Mesenchymal stem cell (in vitro differentiated cells and primary cell): ENCODE measurements at regions not wholly inside any gene's neighbourhood (a gene's known extent, or its start where the extent isn't known, plus 50 kb on each side); places are given as distances from the start of the nearest gene placed in this dataset.

ENCODE experiments used
- DNase-seq: peaks from one replicate; pipeline ENCODE4 v3.0.0-alpha.2; 2013
- H2AFZ ChIP-seq: one replicate; pipeline ENCODE4 v1.6.1; 2013; ENCODE audit warnings: low read depth, mild to moderate bottlenecking, control low read depth, inconsistent platforms, low read length, moderate library complexity
- H2AK5ac ChIP-seq: 2 replicates; pipeline ENCODE4 v1.6.1; 2013; ENCODE audit warnings: low read length, moderate library complexity, mild to moderate bottlenecking, inconsistent platforms; ENCODE audit not compliant: severe bottlenecking
- H2BK120ac ChIP-seq: one replicate; pipeline ENCODE4 v1.6.1; 2013; ENCODE audit warnings: low read depth, mild to moderate bottlenecking, inconsistent platforms, low read length, moderate library complexity
- H2BK12ac ChIP-seq, 2 experiments: one replicate each; pipeline ENCODE4 v1.6.1; 2013; ENCODE audit warnings: inconsistent platforms in 2 of 2, low read length in 2 of 2, mild to moderate bottlenecking in 2 of 2, moderate library complexity in 2 of 2, control low read depth in 1 of 2
- H2BK15ac ChIP-seq: one replicate; pipeline ENCODE4 v1.6.1; 2013; ENCODE audit warnings: mild to moderate bottlenecking, low read depth, inconsistent platforms; ENCODE audit not compliant: poor library complexity, severe bottlenecking
- H2BK5ac ChIP-seq: 2 replicates; pipeline ENCODE4 v1.6.1; 2013; ENCODE audit warnings: low read depth, mild to moderate bottlenecking, low read length, control low read depth, inconsistent platforms; ENCODE audit not compliant: poor library complexity, severe bottlenecking
- H3K14ac ChIP-seq, 2 experiments: one replicate each; pipeline ENCODE4 v1.6.1; 2013; ENCODE audit warnings: inconsistent platforms in 2 of 2, low read length in 2 of 2, control low read depth in 1 of 2, mild to moderate bottlenecking in 1 of 2, moderate library complexity in 1 of 2
- H3K18ac ChIP-seq, 2 experiments: one replicate each; pipeline ENCODE4 v1.6.1; 2013; ENCODE audit warnings: inconsistent platforms in 2 of 2, low read length in 2 of 2, control low read depth in 1 of 2, low read depth in 1 of 2, mild to moderate bottlenecking in 1 of 2
- H3K23ac ChIP-seq, 2 experiments: one replicate each; pipeline ENCODE4 v1.6.1; 2013; ENCODE audit warnings: inconsistent platforms in 2 of 2, low read length in 2 of 2, mild to moderate bottlenecking in 2 of 2, moderate library complexity in 2 of 2, control low read depth in 1 of 2
- H3K27ac ChIP-seq: 2 replicates; pipeline ENCODE4 v1.5.1; 2013; ENCODE audit warnings: mild to moderate bottlenecking, moderate library complexity, low read length, control low read depth, inconsistent platforms; ENCODE audit not compliant: poor library complexity, severe bottlenecking
- H3K27me3 ChIP-seq, 2 experiments: 2 replicates each; pipeline versions ENCODE4 v1.6.1 to v1.7.0; 2013; ENCODE audit warnings: low read length in 2 of 2, mild to moderate bottlenecking in 2 of 2, moderate library complexity in 2 of 2, control low read depth in 1 of 2, inconsistent platforms in 1 of 2; ENCODE audit not compliant: control insufficient read depth in 1 of 2, insufficient read depth in 1 of 2
- H3K36me3 ChIP-seq, 2 experiments: 2 replicates each; pipeline versions ENCODE4 v1.6.1 to v1.7.0; 2013; ENCODE audit warnings: low read length in 2 of 2, control low read depth in 1 of 2, inconsistent platforms in 1 of 2, low read depth in 1 of 2, mild to moderate bottlenecking in 1 of 2; ENCODE audit not compliant: insufficient read depth in 2 of 2, control insufficient read depth in 1 of 2
- H3K4ac ChIP-seq, 2 experiments: one replicate each; pipeline ENCODE4 v1.6.1; 2013; ENCODE audit warnings: inconsistent platforms in 2 of 2, low read length in 2 of 2, mild to moderate bottlenecking in 2 of 2, moderate library complexity in 2 of 2, control low read depth in 1 of 2, low read depth in 1 of 2
- H3K4me1 ChIP-seq: 2 replicates; pipeline ENCODE4 v1.6.1; 2013; ENCODE audit warnings: low read depth, low read length, control low read depth; ENCODE audit not compliant: control insufficient read depth, insufficient read depth
- H3K4me2 ChIP-seq: 2 replicates; pipeline ENCODE4 v1.6.1; 2013; ENCODE audit warnings: low read length, mild to moderate bottlenecking, inconsistent platforms; ENCODE audit not compliant: poor library complexity, severe bottlenecking
- H3K4me3 ChIP-seq, 2 experiments: 2 replicates each; pipeline versions ENCODE4 v1.5.1 to v1.7.0; 2013; ENCODE audit warnings: low read length in 2 of 2, mild to moderate bottlenecking in 2 of 2, control low read depth in 1 of 2, low read depth in 1 of 2; ENCODE audit not compliant: insufficient read depth in 1 of 2
- H3K79me1 ChIP-seq: replicated peaks from 2 replicates; pipeline ENCODE4 v1.6.1; 2013; ENCODE audit warnings: mild to moderate bottlenecking, control low read depth, low read length, inconsistent platforms; ENCODE audit not compliant: poor library complexity, severe bottlenecking
- H3K9ac ChIP-seq: 2 replicates; pipeline ENCODE4 v1.7.0; 2013; ENCODE audit warnings: mild to moderate bottlenecking, low read length, moderate library complexity
- H3K9me3 ChIP-seq: 2 replicates; pipeline ENCODE4 v1.7.0; 2013; ENCODE audit warnings: mild to moderate bottlenecking, low read length; ENCODE audit not compliant: control insufficient read depth
- H4K8ac ChIP-seq: one replicate; pipeline ENCODE4 v1.6.1; 2013; ENCODE audit warnings: inconsistent platforms, mild to moderate bottlenecking, low read length, moderate library complexity
- H4K91ac ChIP-seq: one replicate; pipeline ENCODE4 v1.6.1; 2013; ENCODE audit warnings: mild to moderate bottlenecking, low read length, inconsistent platforms
- WGBS: methylation state at CpG from one replicate; pipeline ENCODE4 v1.1.7; 2013; ENCODE audit warnings: mixed read lengths; 5-methylcytosine and 5-hydroxymethylcytosine counted together

DNA sequence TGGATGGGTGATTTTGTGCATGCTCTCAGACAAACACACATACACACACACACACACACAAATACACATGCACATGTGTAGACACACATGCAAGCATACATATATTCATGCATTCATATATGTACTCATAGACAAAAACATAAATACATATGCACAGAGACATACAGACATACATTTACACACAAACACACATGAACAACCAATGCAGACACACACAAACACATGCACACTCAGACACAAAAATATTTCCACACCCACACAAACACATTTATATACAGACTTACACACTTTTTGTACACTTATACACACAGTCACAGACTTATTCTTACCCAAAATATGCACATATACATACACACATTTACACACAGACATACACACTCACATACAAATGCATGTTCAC is 94.9 kb upstream of the NKX2-2 start:
- no peak overlapping the region for H2BK12ac ChIP-seq

GRCh38 chr20:21607971-21608725 is 94.3 kb upstream of the NKX2-2 start:
- no peaks in the 10 kb centered on the region for H3K79me1 ChIP-seq
- H3K4ac ChIP-seq: no peak overlapping the region
- peaks cover 0 to 6% of the 10 kb centered on the region in 2 experiments for H3K27me3 ChIP-seq
- no peak overlapping the region for H2AFZ ChIP-seq
- no peak overlapping the region for H2BK12ac ChIP-seq
- H4K8ac ChIP-seq: no peak overlapping the region
- H3K27ac ChIP-seq: no peak overlapping the region
- no peak overlapping the region for H3K18ac ChIP-seq
- no peak for DNase-seq
- no peak overlapping the region for H2BK120ac ChIP-seq
- no peaks in the 10 kb centered on the region for H3K36me3 ChIP-seq
- 81% methylated on average over 38 of the region's 38 CpGs for WGBS
- H3K4me2 ChIP-seq: no peak overlapping the region
- H3K9me3 ChIP-seq: peaks cover 12% of the 10 kb centered on the region
- H3K14ac ChIP-seq: no peak overlapping the region
- no peak overlapping the region for H2BK15ac ChIP-seq
- no peaks in the 10 kb centered on the region for H3K4me1 ChIP-seq
- H4K91ac ChIP-seq: no peak overlapping the region
- no peak overlapping the region for H3K4me3 ChIP-seq
- no peak overlapping the region for H3K23ac ChIP-seq
- H2BK5ac ChIP-seq: no peak overlapping the region
- no peak overlapping the region for H2AK5ac ChIP-seq
- no peak overlapping the region for H3K9ac ChIP-seq

More for the DNA sequence above, 94.9 kb upstream of the NKX2-2 start:
- Histone ChIP-seq H3K4me3 (no peak overlapping the region), H2AFZ (no peak overlapping the region), H2BK120ac (no peak overlapping the region), H3K23ac (no peak overlapping the region), H2BK5ac (no peak overlapping the region), H3K9ac (no peak overlapping the region), H4K8ac (no peak overlapping the region), H3K36me3 (no peaks in the 10 kb centered on the region), H2BK15ac (no peak overlapping the region), H3K79me1 (no peaks in the 10 kb centered on the region), H3K18ac (no peak overlapping the region), H3K27ac (no peak overlapping the region), H3K9me3 (peaks cover 8% of the 10 kb centered on the region), H3K14ac (no peak overlapping the region), H3K27me3 (peaks cover 0 to 6% of the 10 kb centered on the region in 2 experiments), H3K4me1 (no peaks in the 10 kb centered on the region), H3K4ac (no peak overlapping the region), H2AK5ac (no peak overlapping the region), H3K4me2 (no peak overlapping the region), H4K91ac (no peak overlapping the region)
- no peak for DNase-seq

- H4K91ac ChIP-seq: no peak overlapping the region
- no peak overlapping the region for H3K14ac ChIP-seq
- H2BK120ac ChIP-seq: no peak overlapping the region
- no peak overlapping the region for H3K23ac ChIP-seq
- H3K9me3 ChIP-seq: peaks cover 40% of the 10 kb centered on the region
- H4K8ac ChIP-seq: no peak overlapping the region
- H3K4ac ChIP-seq: no peak overlapping the region
- no peaks in the 10 kb centered on the region for H3K4me1 ChIP-seq
- 68% methylated on average over 4 of the region's 4 CpGs for whole genome bisulfite sequencing
- H3K4me3 ChIP-seq: no peak overlapping the region
- no peak for DNase-seq
- no peaks in the 10 kb centered on the region for H3K79me1 ChIP-seq
- H3K36me3 ChIP-seq: no peaks in the 10 kb centered on the region
- H2BK5ac ChIP-seq: no peak overlapping the region
- H2BK15ac ChIP-seq: no peak overlapping the region
- no peak overlapping the region for H3K18ac ChIP-seq
- H3K27me3 ChIP-seq: no peaks in the 10 kb centered on the region
- H3K4me2 ChIP-seq: no peak overlapping the region
- no peak overlapping the region for H3K9ac ChIP-seq
- H2AFZ ChIP-seq: no peak overlapping the region
- no peak overlapping the region for H3K27ac ChIP-seq
- H2BK12ac ChIP-seq: no peak overlapping the region
- H2AK5ac ChIP-seq: no peak overlapping the region
Measured at GRCh38 chr20:21601799-21602198, 87.9 kb upstream of the NKX2-2 start.

- no peak overlapping the region for H2BK12ac ChIP-seq
- no peak overlapping the region for H3K9ac ChIP-seq
- H4K8ac ChIP-seq: no peak overlapping the region
- H3K4me1 ChIP-seq: no peaks in the 10 kb centered on the region
- H3K79me1 ChIP-seq: no peaks in the 10 kb centered on the region
- DNase-seq: no peak
- no peak overlapping the region for H3K4me2 ChIP-seq
- H3K36me3 ChIP-seq: no peaks in the 10 kb centered on the region
- no peak overlapping the region for H2AK5ac ChIP-seq
- H3K14ac ChIP-seq: no peak overlapping the region
- H4K91ac ChIP-seq: no peak overlapping the region
- no peak overlapping the region for H2BK5ac ChIP-seq
- no peak overlapping the region for H3K23ac ChIP-seq
- no peak overlapping the region for H2BK15ac ChIP-seq
- no peak overlapping the region for H3K4me3 ChIP-seq
- H3K9me3 ChIP-seq: no peaks in the 10 kb centered on the region
- H3K4ac ChIP-seq: no peak overlapping the region
- H2BK120ac ChIP-seq: no peak overlapping the region
- 76% methylated on average over 4 of the region's 4 CpGs for WGBS
- H2AFZ ChIP-seq: no peak overlapping the region
- peaks cover 0 to 5% of the 10 kb centered on the region in 2 experiments for H3K27me3 ChIP-seq
- no peak overlapping the region for H3K18ac ChIP-seq
- H3K27ac ChIP-seq: no peak overlapping the region
Measured at GRCh38 chr20:21586682-21587081, 72.8 kb upstream of the NKX2-2 start.
